GM23248 (cell line): ENCODE measurements at regions not wholly inside any gene's neighbourhood (a gene's known extent, or its start where the extent isn't known, plus 50 kb on each side); places are given as distances from the start of the nearest gene placed in this dataset.

Experiments
- DNase-seq: peaks from one replicate; pipeline ENCODE4 v3.0.0-alpha.2; 2015
- H2AFZ ChIP-seq: fragments of 200-600 bp; sonication (generic); 2 replicates; pipeline ENCODE4 v1.6.1; 2016; ENCODE audit warnings: antibody characterized with exemption
- H3F3A ChIP-seq: fragments of 200-600 bp; sonication (generic); 2 replicates; pipeline ENCODE4 v1.6.1; 2016; ENCODE audit warnings: mild to moderate bottlenecking, antibody characterized with exemption, mixed run types; ENCODE audit not compliant: insufficient read depth
- H3K27ac ChIP-seq: fragments of 200-600 bp; sonication (generic); 2 replicates; pipeline ENCODE4 v1.5.1; 2016; ENCODE audit warnings: mild to moderate bottlenecking
- H3K27me3 ChIP-seq: fragments of 200-600 bp; sonication (generic); replicated peaks from 2 replicates; pipeline ENCODE4 v1.6.1; 2016; ENCODE audit warnings: mild to moderate bottlenecking; ENCODE audit not compliant: insufficient read depth
- H3K36me3 ChIP-seq: fragments of 200-600 bp; sonication (generic); 2 replicates; pipeline ENCODE4 v1.6.1; 2016; ENCODE audit warnings: low read depth, mild to moderate bottlenecking
- H3K4me1 ChIP-seq: fragments of 200-600 bp; sonication (generic); 2 replicates; pipeline ENCODE4 v1.6.1; 2016; ENCODE audit warnings: mild to moderate bottlenecking; ENCODE audit not compliant: insufficient read depth
- H3K4me2 ChIP-seq: fragments of 200-600 bp; sonication (generic); one replicate; pipeline ENCODE4 v1.6.1; 2016; ENCODE audit warnings: mild to moderate bottlenecking; ENCODE audit not compliant: unreplicated experiment
- H3K4me3 ChIP-seq: fragments of 200-600 bp; sonication (generic); 2 replicates; pipeline ENCODE4 v1.5.1; 2016; ENCODE audit warnings: mild to moderate bottlenecking
- H3K79me2 ChIP-seq: fragments of 200-600 bp; sonication (generic); 2 replicates; pipeline ENCODE4 v1.6.1; 2016; ENCODE audit warnings: mild to moderate bottlenecking; ENCODE audit not compliant: insufficient read depth
- H3K9ac ChIP-seq: fragments of 200-600 bp; sonication (generic); 2 replicates; pipeline ENCODE4 v1.6.1; 2016; ENCODE audit warnings: mild to moderate bottlenecking
- H3K9me2 ChIP-seq: fragments of 200-600 bp; sonication (generic); 2 replicates; pipeline ENCODE4 v1.6.1; 2016; ENCODE audit warnings: mixed run types, mild to moderate bottlenecking, moderate library complexity; ENCODE audit not compliant: insufficient read depth
- H3K9me3 ChIP-seq: fragments of 200-600 bp; sonication (generic); one replicate; pipeline ENCODE4 v1.6.1; 2017; ENCODE audit warnings: low read depth
- H4K20me1 ChIP-seq: fragments of 200-600 bp; sonication (generic); 2 replicates; pipeline ENCODE4 v1.6.0; 2016; ENCODE audit not compliant: insufficient read depth
- EZH2 ChIP-seq: fragments of 200-600 bp; sonication (generic); IDR thresholded peaks from 2 replicates; pipeline ENCODE4 v1.6.1; 2018; ENCODE audit warnings: antibody characterized with exemption, mild to moderate bottlenecking; ENCODE audit not compliant: insufficient read depth, poor library complexity, severe bottlenecking
- EZH2phosphoT487 ChIP-seq: fragments of 200-600 bp; sonication (generic); IDR thresholded peaks from 2 replicates; pipeline ENCODE4 v1.6.1; 2018; ENCODE audit warnings: antibody characterized with exemption, moderate library complexity, mild to moderate bottlenecking, low read depth; ENCODE audit not compliant: insufficient read depth
- WGBS, 2 experiments: methylation state at CpG; one replicate each; pipeline ENCODE4 v1.1.6; 2015 to 2017; ENCODE audit warnings: low lambda C conversion rate in 2 of 2, low coverage in 1 of 2; ENCODE audit errors: missing lambda C conversion rate in 2 of 2; 5-methylcytosine and 5-hydroxymethylcytosine counted together
- in situ Hi-C: fragments of 300-500 bp; cut with MboI; formaldehyde crosslinking; loops from 2 replicates; pipeline ENCODE4 v1.15.0; 2020

- H3K9ac ChIP-seq = no peak overlapping the region
- H3K9me3 ChIP-seq = no peaks in the 10 kb centered on the region
- H3K79me2 ChIP-seq = no peaks in the 10 kb centered on the region
- no peak overlapping the region for H3K27ac ChIP-seq
- WGBS, 2 experiments = 87 to 92% methylated on average over 5 of the region's 5 CpGs
- no peaks in the 10 kb centered on the region for H4K20me1 ChIP-seq
- H3K36me3 ChIP-seq = no peaks in the 10 kb centered on the region
- no peaks in the 10 kb centered on the region for H3K9me2 ChIP-seq
- H3K4me1 ChIP-seq = no peaks in the 10 kb centered on the region
- H3K27me3 ChIP-seq = no peaks in the 10 kb centered on the region
- no peak for DNase-seq
- no peak overlapping the region for H3K4me3 ChIP-seq
- no peak for TF ChIP-seq EZH2phosphoT487
- no peak for TF ChIP-seq EZH2
- H3F3A ChIP-seq = no peaks in the 10 kb centered on the region
- in situ Hi-C loops = no loop called here
- no peak overlapping the region for H2AFZ ChIP-seq
- no peak overlapping the region for H3K4me2 ChIP-seq
These were observed 68.0 kb upstream of the AP4E1 start for GRCh38 chr15:50840520-50840919.

DNA sequence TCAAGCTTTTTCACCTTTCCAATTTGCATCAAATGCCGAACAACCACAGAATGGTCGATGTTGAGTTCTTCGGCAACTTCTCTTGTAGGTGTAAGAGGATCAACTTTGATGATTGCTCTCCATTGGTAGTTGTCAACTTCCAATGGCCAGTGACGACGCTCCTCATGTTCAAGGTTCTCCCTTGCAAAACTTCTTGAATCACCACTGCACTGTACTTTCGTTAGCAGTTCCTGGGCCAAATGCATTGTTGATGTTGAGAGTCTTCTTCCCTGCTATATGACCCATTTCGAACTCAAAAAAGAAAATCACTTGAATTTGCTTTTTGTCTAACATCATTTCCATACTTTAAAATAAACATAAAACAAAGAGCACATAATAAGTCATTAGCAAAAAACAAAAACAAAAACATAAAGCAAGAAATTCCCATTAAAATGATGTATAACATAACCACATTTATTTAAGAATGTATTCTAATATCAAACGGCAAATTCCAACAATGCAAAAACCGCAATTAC, 71.2 kb upstream of the AP4E1 start:
- H3K27me3 ChIP-seq = no peaks in the 10 kb centered on the region
- H2AFZ ChIP-seq = no peak overlapping the region
- no peak overlapping the region for H3K4me3 ChIP-seq
- no peaks in the 10 kb centered on the region for H3K79me2 ChIP-seq
- H4K20me1 ChIP-seq = no peaks in the 10 kb centered on the region
- H3K36me3 ChIP-seq = no peaks in the 10 kb centered on the region
- no peaks in the 10 kb centered on the region for H3K9me2 ChIP-seq
- no peaks in the 10 kb centered on the region for H3K4me1 ChIP-seq
- no peak for DNase-seq
- no peak for TF ChIP-seq EZH2phosphoT487
- no peak for TF ChIP-seq EZH2
- no peaks in the 10 kb centered on the region for H3K9me3 ChIP-seq
- in situ Hi-C loops = no loop called here
- 82 to 84% methylated on average over 9 of the region's 9 CpGs for WGBS, 2 experiments
- H3K9ac ChIP-seq = no peak overlapping the region
- H3F3A ChIP-seq = no peaks in the 10 kb centered on the region
- no peak overlapping the region for H3K27ac ChIP-seq
- H3K4me2 ChIP-seq = no peak overlapping the region

- no peaks in the 10 kb centered on the region for H3K9me3 ChIP-seq
- no peaks in the 10 kb centered on the region for H4K20me1 ChIP-seq
- no peak overlapping the region for H3K9ac ChIP-seq
- no peak for DNase-seq
- WGBS, 2 experiments = 85 to 93% methylated on average over 12 of the region's 12 CpGs
- in situ Hi-C loops = no loop called here
- H3K4me2 ChIP-seq = no peak overlapping the region
- TF ChIP-seq EZH2 = no peak
- no peak for TF ChIP-seq EZH2phosphoT487
- H3K4me1 ChIP-seq = peaks cover 10% of the 10 kb centered on the region
- H3F3A ChIP-seq = no peaks in the 10 kb centered on the region
- H3K9me2 ChIP-seq = no peaks in the 10 kb centered on the region
- H2AFZ ChIP-seq = no peak overlapping the region
- no peaks in the 10 kb centered on the region for H3K27me3 ChIP-seq
- H3K27ac ChIP-seq = no peak overlapping the region
- no peaks in the 10 kb centered on the region for H3K79me2 ChIP-seq
- no peaks in the 10 kb centered on the region for H3K36me3 ChIP-seq
- no peak overlapping the region for H3K4me3 ChIP-seq
These were observed 65.2 kb upstream of the SPPL2A start for GRCh38 chr15:50830477-50831354.

DNA sequence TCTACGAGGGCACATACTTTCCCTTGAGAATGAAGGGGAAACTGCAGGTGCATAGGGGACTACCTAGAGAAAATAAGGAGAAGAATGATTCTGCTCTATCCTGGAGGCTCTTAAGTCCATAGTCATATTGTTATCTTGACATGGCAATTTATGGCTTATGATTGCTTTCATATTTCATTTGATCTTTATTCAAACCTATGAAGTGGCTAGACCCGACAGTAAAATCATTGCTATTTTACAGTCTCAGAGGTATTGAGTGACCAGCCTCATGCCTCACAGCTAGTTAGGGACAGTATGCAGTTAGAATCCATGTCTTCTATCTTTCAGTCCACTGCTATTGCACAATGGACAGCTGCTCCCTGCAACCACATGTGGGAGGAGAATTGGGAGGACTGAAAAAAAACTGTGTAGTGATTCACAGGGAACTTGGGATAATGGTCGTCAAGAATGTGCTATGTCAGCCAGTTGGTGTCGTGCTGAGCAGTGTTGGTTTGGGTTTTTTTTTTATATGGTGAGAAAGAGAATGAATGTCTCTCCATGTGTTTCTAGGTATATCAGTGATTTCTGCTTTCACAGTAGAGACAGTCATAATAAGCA, 63.2 kb upstream of the SPPL2A start:
- Histone ChIP-seq H3K4me1 (peaks cover 10% of the 10 kb centered on the region), H3K9ac (no peak overlapping the region), H3F3A (no peaks in the 10 kb centered on the region), H3K27me3 (no peaks in the 10 kb centered on the region), H3K4me3 (no peak overlapping the region), H3K36me3 (no peaks in the 10 kb centered on the region), H3K9me2 (no peaks in the 10 kb centered on the region; the same call in 1 of the 2 replicates), H2AFZ (no peak overlapping the region), H3K4me2 (peak overlapping the region; percentile 26), H3K79me2 (no peaks in the 10 kb centered on the region), H4K20me1 (no peaks in the 10 kb centered on the region), H3K9me3 (no peaks in the 10 kb centered on the region), H3K27ac (peak overlapping the region; percentile 42)
- in situ Hi-C loops = no loop called here
- DNase-seq = peak; percentile 95
- no peak for TF ChIP-seq EZH2phosphoT487
- no peak for TF ChIP-seq EZH2
- WGBS, 2 experiments = 13% methylated on average over 4 of the region's 4 CpGs
